ENCODE measurements at regions not wholly inside any gene's neighbourhood (a gene's known extent, or its start where the extent isn't known, plus 50 kb on each side); places are given as distances from the start of the nearest gene placed in this dataset.

- Histone ChIP-seq H3K4me1 (peaks cover 10% of the 10 kb centered on the region; the same call in 2 of the 3 replicates), H3K9me3 (no peaks in the 10 kb centered on the region), H3K4me3 (no peak overlapping the region), H3K4me2 (peak overlapping the region; percentile 41; the same call in 2 of the 3 replicates), H3K27ac (peak overlapping the region; percentile 37 to 38; a peak in 2 of 6 replicates)
- POLR2A ChIA-PET: no interaction called here
- WGBS (ENCODE audit: missing lambda C conversion rate): 67% methylated on average over 9 of the region's 10 CpGs
- CTCF ChIA-PET: interaction anchor here (0.8 kb wide), 1 partner anchor 87 kb away, joined by 4 read pairs; no protein-coding TSS in a partner anchor
- no peak for TF ChIP-seq ZFP36 (IDR thresholded peaks at IDR 0.05; ENCODE audit: borderline replicate concordance, partially characterized antibody)
- TF ChIP-seq FOSB (CRISPR knock-in tag; IDR thresholded peaks at IDR 0.05): no peak
- no peak for TF ChIP-seq EP300 (IDR thresholded peaks at IDR 0.05)
- TF ChIP-seq EHMT2 (IDR thresholded peaks at IDR 0.05; ENCODE audit: low read depth): no peak
- no peak for TF ChIP-seq MYC (IDR thresholded peaks at IDR 0.05; ENCODE audit: borderline replicate concordance, low read length)
- TF ChIP-seq, protein P1, sequence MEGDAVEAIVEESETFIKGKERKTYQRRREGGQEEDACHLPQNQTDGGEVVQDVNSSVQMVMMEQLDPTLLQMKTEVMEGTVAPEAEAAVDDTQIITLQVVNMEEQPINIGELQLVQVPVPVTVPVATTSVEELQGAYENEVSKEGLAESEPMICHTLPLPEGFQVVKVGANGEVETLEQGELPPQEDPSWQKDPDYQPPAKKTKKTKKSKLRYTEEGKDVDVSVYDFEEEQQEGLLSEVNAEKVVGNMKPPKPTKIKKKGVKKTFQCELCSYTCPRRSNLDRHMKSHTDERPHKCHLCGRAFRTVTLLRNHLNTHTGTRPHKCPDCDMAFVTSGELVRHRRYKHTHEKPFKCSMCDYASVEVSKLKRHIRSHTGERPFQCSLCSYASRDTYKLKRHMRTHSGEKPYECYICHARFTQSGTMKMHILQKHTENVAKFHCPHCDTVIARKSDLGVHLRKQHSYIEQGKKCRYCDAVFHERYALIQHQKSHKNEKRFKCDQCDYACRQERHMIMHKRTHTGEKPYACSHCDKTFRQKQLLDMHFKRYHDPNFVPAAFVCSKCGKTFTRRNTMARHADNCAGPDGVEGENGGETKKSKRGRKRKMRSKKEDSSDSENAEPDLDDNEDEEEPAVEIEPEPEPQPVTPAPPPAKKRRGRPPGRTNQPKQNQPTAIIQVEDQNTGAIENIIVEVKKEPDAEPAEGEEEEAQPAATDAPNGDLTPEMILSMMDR (IDR thresholded peaks at IDR 0.05): no peak
- no peak for TF ChIP-seq KDM5A (IDR thresholded peaks at IDR 0.05)
- TF ChIP-seq, protein P2, sequence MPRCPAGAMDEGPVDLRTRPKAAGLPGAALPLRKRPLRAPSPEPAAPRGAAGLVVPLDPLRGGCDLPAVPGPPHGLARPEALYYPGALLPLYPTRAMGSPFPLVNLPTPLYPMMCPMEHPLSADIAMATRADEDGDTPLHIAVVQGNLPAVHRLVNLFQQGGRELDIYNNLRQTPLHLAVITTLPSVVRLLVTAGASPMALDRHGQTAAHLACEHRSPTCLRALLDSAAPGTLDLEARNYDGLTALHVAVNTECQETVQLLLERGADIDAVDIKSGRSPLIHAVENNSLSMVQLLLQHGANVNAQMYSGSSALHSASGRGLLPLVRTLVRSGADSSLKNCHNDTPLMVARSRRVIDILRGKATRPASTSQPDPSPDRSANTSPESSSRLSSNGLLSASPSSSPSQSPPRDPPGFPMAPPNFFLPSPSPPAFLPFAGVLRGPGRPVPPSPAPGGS (IDR thresholded peaks at IDR 0.05): no peak
- TF ChIP-seq POLR2AphosphoS2 (conservative IDR thresholded peaks at IDR 0.05; ENCODE audit: low read length): no peak
- ATAC-seq (no peak), FAIRE-seq (no peak), DNase-seq (ENCODE audit: low read depth in 1 of 2, low spot score in 1 of 2) (no peak)
Measured at GRCh38 chr4:144562019-144562705, 83.8 kb upstream of the HHIP start.

DNA sequence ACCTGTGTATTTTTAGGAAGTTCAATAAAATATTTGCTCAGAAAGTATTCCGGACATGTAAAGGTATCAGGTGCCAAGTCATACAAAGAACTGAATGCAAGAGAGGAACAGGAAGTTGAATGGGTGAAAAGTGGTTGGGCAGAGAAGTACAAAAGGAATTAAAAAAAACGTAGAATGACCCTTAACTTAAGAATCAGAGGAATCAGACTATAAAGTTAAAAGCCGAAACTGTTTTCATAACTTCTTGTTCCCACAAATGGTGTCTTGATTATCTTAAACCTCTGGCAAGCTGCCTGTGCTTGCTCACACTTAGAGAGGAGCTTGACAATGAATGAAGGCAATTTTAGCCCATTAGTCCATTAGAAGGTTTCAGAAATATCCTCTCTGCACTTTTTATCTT lies 81.6 kb upstream of the HHIP start:
- Histone ChIP-seq H3K4me3 (no peak overlapping the region), H3K27ac (no peak overlapping the region), H3K9me3 (no peaks in the 10 kb centered on the region), H3K4me1 (peaks cover 10% of the 10 kb centered on the region; the same call in 2 of the 3 replicates), H3K4me2 (no peak overlapping the region)
- CTCF ChIA-PET: interaction anchor here (0.9 kb wide), 1 partner anchor 16 kb away, joined by 3 read pairs; no protein-coding TSS in a partner anchor
- WGBS (ENCODE audit: missing lambda C conversion rate): 57% methylated on average over 3 of the region's 3 CpGs
- no peak for FAIRE-seq
- no peak for DNase-seq (ENCODE audit: low read depth in 1 of 2, low spot score in 1 of 2)
- ATAC-seq: no peak
- TF ChIP-seq BHLHE40 (IDR thresholded peaks at IDR 0.05; ENCODE audit: low read depth, low read length): no peak
- no peak for TF ChIP-seq FOSB (CRISPR knock-in tag; IDR thresholded peaks at IDR 0.05)
- no peak for TF ChIP-seq ESRRA (IDR thresholded peaks at IDR 0.05; ENCODE audit: borderline replicate concordance, low read length)
- no peak for TF ChIP-seq TFCP2L1 (CRISPR knock-in tag; IDR thresholded peaks at IDR 0.05)
- no peak for TF ChIP-seq ZNF302 (CRISPR knock-in tag; IDR thresholded peaks at IDR 0.05)
- TF ChIP-seq KDM1A (IDR thresholded peaks at IDR 0.05; ENCODE audit: low read depth): no peak
- no peak for TF ChIP-seq MAX (IDR thresholded peaks at IDR 0.05)
- no peak for TF ChIP-seq NFE2L2 (conservative IDR thresholded peaks at IDR 0.05; ENCODE audit: low read length)
- no peak for TF ChIP-seq NPAS2 (CRISPR knock-in tag; IDR thresholded peaks at IDR 0.05; ENCODE audit: borderline replicate concordance)
- no peak for TF ChIP-seq PHF8 (IDR thresholded peaks at IDR 0.05; ENCODE audit: borderline replicate concordance, low read depth)
- TF ChIP-seq RNF2 (IDR thresholded peaks at IDR 0.05; ENCODE audit: borderline replicate concordance, low read depth): no peak
- POLR2A ChIA-PET: no interaction called here

GRCh38 chr4:144565527-144566195 lies 80.3 kb upstream of the HHIP start:
- Histone ChIP-seq H3K4me2 (no peak overlapping the region), H3K9me3 (no peaks in the 10 kb centered on the region), H3K4me3 (no peak overlapping the region), H3K4me1 (peaks cover 10% of the 10 kb centered on the region; the same call in 2 of the 3 replicates), H3K27ac (no peak overlapping the region)
- no peak for ATAC-seq
- ChIA-PET CTCF (no interaction called here), POLR2A (no interaction called here)
- WGBS (ENCODE audit: missing lambda C conversion rate): 72% methylated on average over 4 of the region's 4 CpGs
- DNase-seq (ENCODE audit: low read depth in 1 of 2, low spot score in 1 of 2): no peak
- FAIRE-seq: no peak
- TF ChIP-seq RNF2 (IDR thresholded peaks at IDR 0.05; ENCODE audit: borderline replicate concordance, low read depth) (no peak), EHF (CRISPR knock-in tag; IDR thresholded peaks at IDR 0.05) (no peak), HOXA7 (CRISPR knock-in tag; IDR thresholded peaks at IDR 0.05) (no peak), PHF8 (IDR thresholded peaks at IDR 0.05; ENCODE audit: borderline replicate concordance, low read depth) (no peak), NFE2L2 (conservative IDR thresholded peaks at IDR 0.05; ENCODE audit: low read length) (no peak), HEYL (CRISPR knock-in tag; IDR thresholded peaks at IDR 0.05) (no peak), NR3C1 (IDR thresholded peaks at IDR 0.05) (no peak), MAFK (IDR thresholded peaks at IDR 0.05; ENCODE audit: partially characterized antibody) (no peak), MYC (IDR thresholded peaks at IDR 0.05; ENCODE audit: borderline replicate concordance, low read length) (no peak), SREBF2 (IDR thresholded peaks at IDR 0.05) (no peak), TFCP2L1 (CRISPR knock-in tag; IDR thresholded peaks at IDR 0.05) (no peak), HDAC2 (IDR thresholded peaks at IDR 0.05) (no peak)
- TF ChIP-seq, protein P3, sequence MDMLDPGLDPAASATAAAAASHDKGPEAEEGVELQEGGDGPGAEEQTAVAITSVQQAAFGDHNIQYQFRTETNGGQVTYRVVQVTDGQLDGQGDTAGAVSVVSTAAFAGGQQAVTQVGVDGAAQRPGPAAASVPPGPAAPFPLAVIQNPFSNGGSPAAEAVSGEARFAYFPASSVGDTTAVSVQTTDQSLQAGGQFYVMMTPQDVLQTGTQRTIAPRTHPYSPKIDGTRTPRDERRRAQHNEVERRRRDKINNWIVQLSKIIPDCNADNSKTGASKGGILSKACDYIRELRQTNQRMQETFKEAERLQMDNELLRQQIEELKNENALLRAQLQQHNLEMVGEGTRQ (IDR thresholded peaks at IDR 0.05): no peak
- TF ChIP-seq, protein P1 (IDR thresholded peaks at IDR 0.05): no peak

All from A549 (cell line).